DMS 273 treated with DMSO at 0.1 percent for 48 hours (cell line): ENCODE measurements at regions not wholly inside any gene's neighbourhood (a gene's known extent, or its start where the extent isn't known, plus 50 kb on each side); places are given as distances from the start of the nearest gene placed in this dataset.
A peak's percentile ranks its signal among the peaks of the same experiment; 100 is the strongest.
"Not testable (repeated sequence)": the region's sequence is repeated elsewhere in the genome, so short reads cannot be mapped to it uniquely, and the experiment has no call there.

Experiments
- DNase-seq: peaks from one replicate; lab custom pipeline; 2025; lab: John Stamatoyannopoulos, UW

DNA sequence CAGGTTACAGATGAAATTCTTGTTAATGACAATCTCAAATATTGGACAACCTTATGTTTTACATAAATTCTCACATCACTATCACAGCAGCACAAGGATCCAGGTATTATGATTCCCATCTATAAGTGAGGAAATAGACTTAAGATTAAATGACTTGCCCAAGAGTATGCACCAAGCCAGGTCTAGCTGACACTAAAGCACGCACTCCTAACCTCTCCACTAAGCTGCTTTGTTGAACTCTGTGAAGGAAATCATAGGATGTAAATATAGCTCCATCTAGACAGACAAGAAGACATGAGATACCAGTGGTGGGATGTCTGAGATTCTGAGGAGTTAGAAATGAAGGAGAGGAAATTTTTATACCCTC lies 87.9 kb downstream of the PHLDA1 start:
- DNase-seq: no peak

DNA sequence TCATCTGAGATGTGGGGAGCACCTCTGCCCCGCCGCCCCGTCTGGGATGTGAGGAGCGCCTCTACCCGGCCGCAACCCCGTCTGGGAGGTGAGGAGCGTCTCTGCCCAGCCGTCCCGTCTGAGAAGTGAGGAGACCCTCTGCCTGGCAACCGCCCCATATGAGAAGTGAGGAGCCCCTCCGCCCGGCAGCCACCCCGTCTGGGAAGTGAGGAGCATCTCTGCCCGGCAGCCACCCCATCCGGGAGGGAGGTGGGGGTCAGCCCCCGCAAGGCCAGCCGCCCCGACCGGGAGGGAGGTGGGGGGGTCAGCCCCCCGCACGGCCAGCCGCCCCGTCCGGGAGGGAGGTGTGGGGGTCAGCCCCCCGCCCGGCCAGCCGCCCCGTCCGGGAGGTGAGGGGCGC lies 89.9 kb downstream of the PHLDA1 start:
- DNase-seq: not testable (repeated sequence)

DNA sequence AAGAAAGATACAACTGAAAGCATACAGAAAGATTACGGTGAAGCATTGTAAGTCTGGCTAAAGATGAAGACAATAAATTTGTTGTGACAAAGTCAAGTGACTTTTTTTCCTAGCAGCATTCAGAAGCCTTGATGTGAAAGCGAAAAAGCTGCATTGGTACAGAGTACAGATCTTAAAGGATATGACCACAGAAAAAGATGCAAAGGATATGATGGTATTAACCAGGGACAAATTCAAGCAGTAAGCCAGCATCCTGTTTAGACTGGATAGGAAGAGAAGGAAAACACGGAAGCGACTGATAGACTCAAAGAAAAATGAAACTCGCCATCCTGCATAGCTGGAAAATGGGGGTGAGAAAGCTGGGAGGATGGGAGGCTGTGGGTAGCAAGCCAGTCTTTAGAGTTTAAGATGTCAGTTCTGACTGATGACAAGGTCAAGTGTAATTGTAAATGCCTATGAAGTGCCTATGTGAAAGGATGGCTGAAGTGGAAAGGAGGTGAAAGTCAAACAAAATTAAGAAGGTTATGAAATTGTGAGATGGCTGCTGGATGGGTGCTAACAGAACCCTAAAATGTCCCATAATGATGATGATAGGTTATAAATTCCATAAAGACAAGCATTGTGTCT lies 92.4 kb downstream of the PHLDA1 start:
- no peak for DNase-seq

DNA sequence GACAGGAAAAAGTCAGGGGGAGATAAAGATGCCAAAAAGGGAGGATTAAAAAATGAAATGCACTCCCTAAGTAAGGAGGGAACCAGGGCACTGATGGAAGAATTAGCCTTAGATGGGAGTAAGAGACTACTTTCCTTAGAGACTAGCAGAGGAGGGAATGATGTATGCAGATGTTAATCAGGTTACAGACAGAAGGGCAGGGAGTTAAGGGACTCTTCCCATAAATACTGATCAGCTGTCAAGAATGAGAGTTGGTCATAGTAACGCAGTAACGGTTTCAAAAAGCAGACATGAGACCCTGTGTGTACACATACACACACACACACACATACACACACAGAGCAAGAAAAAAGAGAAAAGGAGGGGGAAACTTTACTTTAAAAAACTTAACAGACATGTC lies 93.4 kb downstream of the PHLDA1 start:
- DNase-seq: no peak

DNA sequence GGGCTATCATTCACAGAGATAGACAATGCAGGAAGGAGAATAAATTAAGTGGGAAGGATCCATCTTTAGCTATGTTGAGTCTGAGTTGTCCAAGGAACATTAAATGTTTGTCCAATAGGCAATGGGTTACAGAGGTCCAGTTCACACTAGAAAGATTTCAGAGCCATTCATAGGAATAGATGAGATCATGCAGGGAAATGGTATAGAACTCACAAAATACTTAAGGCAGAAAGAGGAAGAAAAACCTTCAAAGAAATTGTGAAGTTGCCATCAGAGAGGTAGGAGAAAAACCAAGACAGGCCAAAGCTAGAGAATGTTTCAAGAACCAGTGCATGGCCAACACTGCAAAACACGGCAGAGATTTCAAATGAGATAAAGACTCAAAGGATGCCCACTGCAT lies 94.1 kb downstream of the PHLDA1 start:
- no peak for DNase-seq

DNA sequence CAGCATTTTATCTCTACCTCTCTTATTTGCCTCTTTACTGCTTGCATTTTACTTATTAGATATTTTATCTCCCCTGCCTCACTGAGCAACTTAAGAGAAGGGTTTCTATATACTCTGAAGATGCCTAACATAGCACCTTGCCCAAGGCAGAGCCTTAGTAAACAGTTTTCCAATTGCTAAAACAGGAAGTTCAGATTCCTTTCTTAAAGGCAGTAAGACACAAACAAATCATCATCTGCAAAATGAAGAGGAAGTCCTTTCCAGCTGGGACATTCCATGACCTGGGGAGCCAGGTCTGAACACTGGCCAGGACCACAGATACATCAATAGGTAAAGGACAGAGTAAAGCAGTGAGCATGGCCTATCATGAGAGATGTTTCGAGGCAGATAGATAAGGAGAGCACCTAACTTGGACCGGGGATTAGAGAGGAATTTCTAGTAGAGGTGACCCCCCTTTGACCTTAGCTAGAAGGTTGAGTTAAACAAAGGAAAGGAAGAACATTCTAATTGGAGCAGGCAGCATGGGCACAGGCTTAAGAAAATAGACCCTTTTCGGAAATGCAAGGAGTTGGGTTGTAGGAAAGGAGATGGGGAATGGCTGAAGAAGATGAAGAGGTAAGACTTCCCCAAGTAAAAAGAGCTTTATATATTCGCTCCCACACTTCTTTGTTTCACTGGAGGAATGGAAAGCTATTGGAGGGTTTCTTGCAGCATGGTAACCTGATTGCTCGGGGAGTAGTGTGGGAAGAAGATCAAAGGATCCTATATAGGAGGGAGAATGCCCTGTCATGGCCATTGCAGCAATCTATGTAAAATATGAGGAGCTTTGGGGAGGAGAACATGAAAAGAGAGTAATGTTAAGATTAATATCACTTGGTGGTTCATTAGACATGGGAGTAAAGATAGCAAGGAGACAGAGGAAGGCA lies 94.8 kb downstream of the PHLDA1 start:
- DNase-seq: no peak

DNA sequence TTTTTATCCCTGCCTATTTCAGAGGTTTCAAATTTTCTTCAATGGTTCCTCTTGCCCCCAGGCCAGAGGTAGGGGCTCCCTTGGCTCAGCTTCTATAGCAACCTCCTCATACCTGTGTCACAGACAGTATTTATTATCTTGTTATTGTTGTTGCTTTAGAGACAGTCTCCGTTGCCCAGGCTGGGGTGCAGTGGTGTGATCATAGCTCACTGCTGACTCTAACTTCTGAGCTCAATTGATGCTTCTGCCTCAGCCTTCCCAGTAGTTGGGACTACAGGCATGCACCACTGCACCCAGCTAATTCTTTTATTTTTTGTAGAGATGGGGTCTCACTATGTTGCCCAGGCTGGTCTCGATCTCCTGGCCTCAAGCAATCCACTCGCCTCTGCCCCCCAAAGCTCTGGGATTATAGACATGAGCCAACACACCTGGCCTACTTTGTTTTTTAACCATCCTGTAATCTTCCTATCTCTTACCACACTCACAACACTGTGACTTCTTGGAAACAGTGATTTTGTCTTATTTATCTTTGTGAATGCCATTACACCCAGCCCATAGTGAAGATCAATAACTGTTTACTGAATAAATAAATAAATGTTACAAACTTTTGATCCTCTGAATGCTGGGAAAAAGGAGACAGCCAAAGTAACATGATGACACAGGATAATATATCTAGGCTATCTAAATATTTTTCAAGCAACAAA lies 95.9 kb downstream of the PHLDA1 start:
- DNase-seq: no peak

DNA sequence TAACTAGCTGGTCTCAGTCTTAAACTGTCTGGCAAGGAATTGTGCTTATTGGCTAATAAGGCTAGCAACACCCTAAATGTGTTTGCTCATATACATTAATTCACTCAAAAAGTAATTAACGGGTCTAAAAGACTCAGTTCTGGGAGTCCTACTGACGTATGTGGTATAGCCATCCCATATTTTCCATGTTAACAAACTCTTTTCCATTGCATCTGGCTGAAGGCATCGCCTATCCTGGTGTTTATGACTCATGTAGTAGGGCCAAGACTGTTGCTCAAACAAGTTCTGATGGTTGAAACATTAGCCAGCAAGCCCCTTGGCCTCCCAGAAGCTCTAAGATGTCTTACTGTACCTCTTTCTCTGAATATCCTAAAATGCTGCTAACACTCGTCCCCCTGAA lies 98.5 kb downstream of the PHLDA1 start:
- no peak for DNase-seq

DNA sequence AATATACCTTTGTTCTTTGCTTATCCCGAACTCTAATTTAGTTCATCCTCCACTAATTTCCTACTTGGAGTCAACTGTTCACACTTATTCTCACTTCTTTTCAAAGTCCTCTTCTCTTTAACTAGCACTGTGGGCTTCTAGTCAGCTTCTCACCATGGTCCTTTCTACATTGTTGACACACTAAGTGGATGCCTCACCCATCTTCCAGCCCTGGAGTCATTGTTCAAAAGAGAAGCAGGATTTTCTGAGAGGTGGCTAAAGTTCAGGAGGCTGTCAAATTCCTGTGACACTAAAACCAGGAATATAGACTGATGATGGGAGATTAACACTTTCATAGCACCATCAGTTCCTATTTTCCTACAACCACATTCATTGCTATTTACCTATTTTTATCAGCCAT lies 99.3 kb downstream of the PHLDA1 start:
- no peak for DNase-seq

DNA sequence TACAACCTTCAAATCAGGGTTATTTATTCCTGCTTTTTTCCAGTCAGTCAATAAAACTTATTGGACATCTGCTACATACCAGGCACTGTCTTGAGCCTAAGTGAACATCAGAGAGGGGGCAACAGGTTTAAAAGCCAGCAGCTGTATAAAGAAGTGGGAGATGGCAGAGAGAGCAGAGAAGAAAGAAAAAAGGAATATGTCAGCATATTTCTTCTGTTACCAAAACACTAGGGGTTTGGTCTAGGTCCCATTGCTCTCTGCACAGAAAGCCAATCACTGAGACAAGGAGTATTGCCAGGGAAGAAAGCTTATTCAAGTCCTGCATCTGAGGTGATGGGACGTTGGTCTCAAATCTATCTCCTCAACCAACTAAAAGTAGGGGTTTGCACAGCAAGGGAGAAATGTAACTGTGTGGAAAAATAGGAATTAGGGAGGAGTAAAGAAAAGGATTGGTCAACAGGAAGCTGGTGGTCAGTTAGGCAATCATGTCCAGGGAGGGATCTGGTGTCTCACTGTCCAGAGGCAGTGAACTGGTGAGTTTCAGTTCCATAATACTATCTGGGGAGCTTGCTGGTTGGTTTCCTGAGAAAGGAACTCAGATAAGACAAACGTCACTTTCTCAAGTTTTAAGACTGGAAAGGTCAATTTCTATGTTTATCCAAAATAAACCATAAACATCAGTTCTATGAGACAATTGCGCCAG lies 107.5 kb downstream of the PHLDA1 start:
- DNase-seq: no peak

DNA sequence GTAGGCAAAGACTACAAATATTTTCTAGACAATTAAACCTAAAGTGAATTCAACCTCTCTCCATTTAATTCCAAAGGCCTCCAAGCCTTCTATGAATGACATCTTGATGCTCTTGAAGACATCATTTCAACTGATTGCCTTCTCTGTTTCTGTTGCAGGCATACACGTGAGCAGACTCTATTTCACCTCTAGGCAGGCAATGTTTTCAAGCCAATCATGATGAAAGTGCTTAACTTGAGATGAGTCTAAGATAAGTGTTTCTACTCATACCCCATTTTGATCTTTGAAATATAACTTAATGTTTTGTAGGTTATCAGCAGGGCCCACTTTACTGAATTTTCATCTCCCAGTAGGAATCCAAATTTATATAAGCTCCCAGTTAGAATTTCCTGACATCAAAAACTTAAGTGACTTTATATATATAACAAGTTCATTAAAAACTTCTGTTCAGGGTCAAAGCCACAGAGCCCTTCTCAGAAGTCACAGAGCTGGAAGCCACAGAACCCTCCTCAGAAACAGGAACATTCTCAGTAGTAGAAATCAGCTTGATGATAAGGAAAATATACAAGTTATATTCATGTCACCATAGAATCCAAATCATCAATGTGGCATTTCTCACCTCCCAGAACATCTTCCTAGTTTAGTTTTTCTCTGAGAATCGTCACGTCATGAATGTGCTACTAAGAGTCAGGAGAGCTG lies 108.5 kb downstream of the PHLDA1 start:
- DNase-seq: no peak

DNA sequence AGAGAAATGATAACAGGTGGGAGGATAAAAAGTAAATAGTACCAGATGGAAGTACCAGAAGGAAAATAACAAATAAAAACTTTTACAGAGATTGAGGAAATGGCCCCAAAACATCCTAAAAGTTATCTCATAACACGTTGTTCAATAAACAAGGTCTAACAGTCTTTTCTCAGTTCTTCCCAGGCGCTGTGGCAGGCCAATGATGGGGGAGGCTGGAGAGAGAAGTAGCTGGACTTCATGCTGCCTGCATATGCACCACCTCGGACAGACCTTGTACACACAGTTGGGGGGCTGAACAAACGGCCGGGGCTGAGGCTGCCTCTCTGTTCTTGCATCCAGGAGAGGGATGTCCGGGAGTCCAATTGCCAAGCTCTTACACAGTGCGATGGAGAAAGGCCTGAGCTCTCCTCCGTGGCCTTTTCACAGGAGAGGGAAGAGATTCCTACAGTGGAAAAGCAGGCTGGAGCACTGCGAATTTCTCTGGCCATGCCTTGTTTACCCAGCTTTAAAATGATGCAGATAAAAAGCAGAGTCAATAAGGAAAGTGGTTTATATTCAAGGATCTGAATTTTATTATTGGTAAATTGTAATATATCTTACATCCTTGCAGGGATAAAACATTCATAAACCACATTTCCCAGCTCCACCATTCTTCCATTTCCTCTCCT lies 109.8 kb downstream of the PHLDA1 start:
- DNase-seq: no peak

DNA sequence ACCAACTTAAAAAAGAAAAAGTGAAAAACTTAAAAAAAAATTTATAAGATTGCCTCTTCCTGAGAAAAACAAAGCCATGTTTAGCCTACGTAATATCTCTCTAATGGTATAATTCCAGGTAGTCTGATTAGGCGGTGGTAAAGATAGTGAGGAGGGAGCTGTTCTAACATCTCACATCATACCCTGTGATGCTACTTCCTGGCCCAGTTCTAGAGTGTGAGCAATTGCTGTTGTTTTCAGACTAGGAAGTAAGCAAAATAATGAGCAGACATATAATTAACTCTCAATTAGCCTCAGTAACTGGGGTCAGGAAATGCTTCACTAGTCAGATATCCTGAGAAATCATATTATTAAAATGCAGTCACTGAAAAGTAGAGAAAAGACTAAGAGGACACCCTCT lies 113.9 kb downstream of the PHLDA1 start:
- DNase-seq: no peak

DNA sequence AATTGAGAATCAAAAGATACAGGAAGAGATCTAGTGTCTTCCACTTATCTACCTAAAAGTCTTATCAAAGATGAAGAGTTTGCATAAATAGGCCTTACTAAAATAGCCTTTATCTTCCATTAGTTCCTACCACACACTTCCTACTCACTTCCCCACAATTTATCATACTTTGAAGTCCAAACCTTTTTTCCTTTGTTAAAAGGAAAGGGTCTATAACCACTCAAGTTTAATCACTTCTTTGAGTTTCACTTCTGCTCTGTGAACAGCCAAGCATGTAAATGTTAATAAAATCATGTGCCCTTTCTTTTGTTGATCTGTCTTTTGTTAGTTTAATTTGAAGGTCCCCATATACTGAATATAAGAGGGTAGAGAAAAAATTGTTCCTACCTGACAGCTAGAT lies 114.5 kb downstream of the PHLDA1 start:
- no peak for DNase-seq

DNA sequence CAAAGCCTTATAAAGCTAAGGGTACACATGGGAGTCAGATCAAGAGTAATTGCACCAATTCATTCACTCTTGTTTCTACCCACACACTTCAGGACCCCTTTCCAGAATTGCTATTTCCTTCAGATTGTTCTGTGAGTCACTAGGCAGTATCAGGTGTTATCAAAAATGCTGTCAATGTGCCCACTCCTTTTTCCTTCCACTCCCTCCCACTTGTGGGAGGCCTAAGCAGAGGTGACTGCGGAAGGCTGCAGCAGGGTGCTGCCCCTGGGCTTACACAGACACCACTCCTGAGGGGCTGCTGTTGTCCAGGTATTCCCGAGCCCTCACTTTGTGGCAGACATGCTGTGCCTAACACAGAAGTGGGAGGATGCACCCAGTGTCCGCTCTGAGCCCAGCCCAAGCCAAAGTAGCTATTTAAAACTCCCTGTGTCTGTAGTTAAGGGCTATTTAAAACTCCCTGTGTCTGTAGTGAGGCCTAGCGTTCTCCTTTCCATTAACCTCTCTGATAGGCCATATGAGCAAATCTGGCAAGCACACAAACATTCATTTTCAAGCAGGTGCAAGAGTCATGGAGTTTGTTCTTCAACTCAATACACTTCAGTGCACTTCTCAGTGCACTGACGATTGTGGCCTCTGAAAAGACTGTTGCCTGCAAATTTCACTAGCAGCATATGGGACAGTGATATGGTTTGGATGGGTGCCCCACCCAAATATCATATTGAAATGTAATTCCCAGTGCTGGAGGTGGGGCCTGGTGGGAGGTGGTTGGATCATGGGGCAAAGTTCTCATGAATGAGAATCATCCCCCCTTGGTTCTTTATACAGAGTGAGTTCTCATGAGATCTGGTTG lies 117.8 kb downstream of the PHLDA1 start:
- no peak for DNase-seq

DNA sequence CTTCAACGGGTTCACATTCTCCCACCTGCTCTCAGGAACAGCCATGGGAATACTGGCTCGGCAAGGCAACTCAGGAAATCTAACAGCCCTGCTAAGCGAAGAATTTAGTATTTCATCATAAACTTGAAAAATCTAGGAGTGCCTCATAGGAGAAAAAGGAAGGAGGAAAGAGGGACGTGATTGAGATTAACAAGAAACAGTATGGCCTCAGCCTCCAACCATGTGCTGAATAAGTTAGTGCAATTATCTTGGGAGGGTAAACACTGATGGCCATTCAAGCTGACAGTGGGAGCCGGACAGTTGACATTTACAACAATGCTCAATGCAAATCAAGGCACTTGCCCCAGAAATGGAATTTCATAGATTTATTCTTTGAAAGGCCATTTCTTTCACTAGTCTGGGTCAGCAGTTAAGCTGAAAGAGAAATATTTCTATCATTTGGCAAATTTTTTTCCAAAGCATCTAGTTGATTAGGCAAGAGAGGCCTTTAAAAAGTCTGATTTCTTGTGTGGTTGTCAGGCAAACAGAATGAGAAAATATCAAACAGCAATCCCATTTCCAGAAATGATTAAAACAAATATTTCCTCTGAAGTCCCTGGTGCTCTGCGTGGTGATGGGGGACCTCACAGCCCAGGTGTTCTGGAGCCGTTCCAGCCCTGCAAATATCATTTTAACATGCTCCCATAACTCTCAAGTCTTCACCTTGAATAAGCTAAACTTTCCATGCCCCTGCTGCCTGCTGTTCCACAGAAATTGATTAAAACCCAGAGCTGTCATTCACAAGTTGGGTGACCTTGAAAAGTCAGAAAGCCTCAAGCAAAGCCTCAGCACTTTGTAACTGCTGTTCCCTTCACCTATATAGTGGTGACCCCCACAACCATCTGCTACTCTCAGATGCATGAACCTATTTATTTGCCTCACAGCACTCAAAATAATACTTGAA lies 121.6 kb downstream of the PHLDA1 start:
- no peak for DNase-seq

DNA sequence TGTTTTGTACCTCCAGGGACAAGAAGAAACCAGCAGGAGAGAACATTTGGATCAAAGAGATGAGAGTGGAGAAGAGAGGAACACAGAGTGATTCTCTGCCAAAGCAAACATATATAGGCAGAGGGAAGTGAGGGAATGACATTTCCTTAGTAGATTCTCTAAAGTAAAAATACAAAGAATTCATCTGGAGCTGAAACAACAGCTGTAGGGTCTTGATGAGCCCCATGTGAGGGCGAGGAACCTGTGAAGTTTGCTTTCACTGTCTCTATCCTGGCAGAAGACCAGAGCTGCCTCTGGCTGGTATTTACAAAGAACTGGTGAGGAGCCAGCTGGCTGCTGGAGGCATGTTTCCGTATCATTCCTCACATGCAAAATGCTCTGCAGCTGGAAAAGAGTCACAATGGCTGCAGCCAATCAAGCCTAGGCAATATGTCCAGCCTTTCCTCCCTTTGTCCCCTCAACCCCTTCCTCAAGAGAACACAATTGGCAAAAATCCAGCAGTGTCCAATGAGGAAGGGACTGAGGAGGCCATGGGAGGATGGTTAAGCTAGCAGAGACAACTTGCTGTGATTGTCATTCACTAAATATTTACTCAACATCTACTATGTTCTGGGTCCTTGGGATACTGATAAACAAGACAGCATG lies 122.5 kb downstream of the PHLDA1 start:
- DNase-seq: peak; percentile 50

DNA sequence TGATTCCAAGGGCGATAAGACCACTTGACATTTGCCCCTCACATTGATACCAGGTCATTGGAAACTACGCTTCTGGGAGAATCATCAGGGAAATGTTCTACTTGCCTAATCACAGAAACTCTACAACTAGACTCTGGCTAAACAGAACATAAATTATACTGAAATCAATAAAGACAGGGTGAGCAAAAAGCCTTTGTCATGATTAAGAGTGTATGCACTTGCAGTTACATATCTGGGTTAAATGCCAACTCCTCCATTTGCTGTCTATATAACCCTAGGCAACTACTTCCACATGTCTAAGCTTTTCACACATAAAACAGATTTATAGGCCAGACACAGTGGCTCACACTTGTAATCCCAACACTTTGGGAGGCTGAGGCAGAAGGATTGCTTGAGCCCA lies 125.7 kb downstream of the PHLDA1 start:
- no peak for DNase-seq
